ENCODE measurements at regions not wholly inside any gene's neighbourhood (a gene's known extent, or its start where the extent isn't known, plus 50 kb on each side); places are given as distances from the start of the nearest gene placed in this dataset.

- TF ChIP-seq POLR2A (IDR thresholded peaks at IDR 0.05) = no peak
- TF ChIP-seq CTCF (IDR thresholded peaks at IDR 0.05) = no peak
- no peaks in the 10 kb centered on the region for H3K36me3 ChIP-seq
- H3K9me3 ChIP-seq = no peaks in the 10 kb centered on the region
- H3K4me1 ChIP-seq = no peaks in the 10 kb centered on the region
- H3K27me3 ChIP-seq = no peaks in the 10 kb centered on the region
- DNase-seq = no peak
- no peak overlapping the region for H3K27ac ChIP-seq
- no peak overlapping the region for H3K4me3 ChIP-seq (replicated peaks in 1 of 3)
- 22 to 24% methylated on average over 7 to 10 of the region's 10 CpGs for WGBS, 2 donors
- intact Hi-C loops (cut with DNase I) = no loop called here
Measured at GRCh38 chr1:4561205-4561604, 93.2 kb upstream of the AJAP1 start.

- TF ChIP-seq POLR2A (IDR thresholded peaks at IDR 0.05) = no peak
- TF ChIP-seq CTCF (IDR thresholded peaks at IDR 0.05) = no peak
- intact Hi-C loops (cut with DNase I) = no loop called here
- WGBS, 2 donors = 93 to 94% methylated on average over 9 of the region's 9 CpGs
- no peak overlapping the region for H3K4me3 ChIP-seq (replicated peaks in 1 of 3)
- no peaks in the 10 kb centered on the region for H3K27me3 ChIP-seq
- no peak for DNase-seq
- H3K36me3 ChIP-seq = no peaks in the 10 kb centered on the region
- H3K9me3 ChIP-seq = no peaks in the 10 kb centered on the region
- H3K27ac ChIP-seq = no peak overlapping the region
- H3K4me1 ChIP-seq = no peaks in the 10 kb centered on the region
Measured at GRCh38 chr1:4562321-4562720, 92.1 kb upstream of the AJAP1 start.

GRCh38 chr1:4563586-4563985 is 90.8 kb upstream of the AJAP1 start:
- no peak overlapping the region for H3K27ac ChIP-seq
- H3K36me3 ChIP-seq = no peaks in the 10 kb centered on the region
- no peaks in the 10 kb centered on the region for H3K4me1 ChIP-seq
- WGBS, 2 donors = 74 to 78% methylated on average over 4 of the region's 4 CpGs
- H3K4me3 ChIP-seq (replicated peaks in 1 of 3) = no peak overlapping the region
- H3K27me3 ChIP-seq = no peaks in the 10 kb centered on the region
- no peaks in the 10 kb centered on the region for H3K9me3 ChIP-seq
- TF ChIP-seq CTCF (IDR thresholded peaks at IDR 0.05) = no peak
- TF ChIP-seq POLR2A (IDR thresholded peaks at IDR 0.05) = no peak
- intact Hi-C loops (cut with DNase I) = no loop called here
- DNase-seq = no peak

DNA sequence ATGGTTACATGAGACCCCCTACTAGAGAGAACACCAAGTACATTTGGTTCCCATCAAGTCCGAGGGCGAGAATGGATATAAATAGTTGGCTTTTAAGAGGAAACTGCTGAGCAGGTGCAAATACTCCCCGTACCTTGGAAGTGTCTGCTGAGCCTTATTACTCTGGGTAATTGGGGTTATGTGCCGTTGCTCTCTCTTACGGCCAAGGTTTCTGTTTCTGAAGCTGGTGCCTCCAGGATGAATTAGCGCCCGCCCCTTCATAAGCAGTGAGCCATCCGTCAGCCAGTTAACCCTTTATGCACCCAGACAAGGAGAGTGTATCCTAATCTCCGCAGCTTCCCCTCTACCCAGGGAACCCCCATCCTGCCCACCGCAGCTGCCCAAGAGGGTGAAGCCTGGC is 90.4 kb upstream of the AJAP1 start:
- TF ChIP-seq POLR2A (IDR thresholded peaks at IDR 0.05) = no peak
- TF ChIP-seq CTCF (IDR thresholded peaks at IDR 0.05) = no peak
- H3K27ac ChIP-seq = no peak overlapping the region
- H3K4me3 ChIP-seq (replicated peaks in 1 of 3) = no peak overlapping the region
- WGBS, 2 donors = 44 to 45% methylated on average over 10 of the region's 10 CpGs
- intact Hi-C loops (cut with DNase I) = no loop called here
- H3K27me3 ChIP-seq = no peaks in the 10 kb centered on the region
- no peaks in the 10 kb centered on the region for H3K4me1 ChIP-seq
- no peaks in the 10 kb centered on the region for H3K9me3 ChIP-seq
- H3K36me3 ChIP-seq = no peaks in the 10 kb centered on the region
- DNase-seq = no peak

DNA sequence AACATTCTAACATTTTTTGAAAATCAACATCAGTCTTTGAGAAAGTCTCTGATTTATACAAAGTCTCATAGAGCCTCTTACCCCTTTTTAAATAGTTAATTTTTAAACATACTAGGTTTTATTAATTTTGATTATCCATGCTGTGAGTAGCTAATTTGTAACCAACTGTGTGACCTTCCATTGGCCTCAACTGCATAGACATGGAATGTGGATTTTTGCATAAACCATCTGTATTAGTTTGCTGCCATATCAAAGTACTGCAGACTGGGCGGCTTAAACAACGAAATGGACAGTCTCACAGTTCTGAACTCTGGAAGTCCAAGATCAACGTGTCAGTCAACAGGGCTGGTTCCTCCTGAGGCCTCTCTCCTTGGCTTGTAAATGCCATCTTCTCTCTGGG is 89.2 kb upstream of the AJAP1 start:
- no peaks in the 10 kb centered on the region for H3K4me1 ChIP-seq
- TF ChIP-seq POLR2A (IDR thresholded peaks at IDR 0.05) (no peak), CTCF (IDR thresholded peaks at IDR 0.05) (no peak)
- H3K27me3 ChIP-seq = no peaks in the 10 kb centered on the region
- H3K36me3 ChIP-seq = no peaks in the 10 kb centered on the region
- intact Hi-C loops (cut with DNase I) = no loop called here
- H3K27ac ChIP-seq = no peak overlapping the region
- H3K4me3 ChIP-seq (replicated peaks in 1 of 3) = no peak overlapping the region
- WGBS, 2 donors = 82 to 84% methylated on average over 3 of the region's 3 CpGs
- no peaks in the 10 kb centered on the region for H3K9me3 ChIP-seq
- no peak for DNase-seq

Data from thyroid gland (tissue), 4 donors.